H9 (cell line): ENCODE measurements at regions not wholly inside any gene's neighbourhood (a gene's known extent, or its start where the extent isn't known, plus 50 kb on each side); places are given as distances from the start of the nearest gene placed in this dataset.
A peak's percentile ranks its signal among the peaks of the same experiment; 100 is the strongest.

Experiments
- DNase-seq: peaks from one replicate; pipeline ENCODE4 v3.0.0-alpha.2; 2017
- H2AFZ ChIP-seq: one replicate; pipeline ENCODE4 v1.6.1; 2013; ENCODE audit warnings: mild to moderate bottlenecking, low read length, control low read depth, moderate library complexity
- H2AK5ac ChIP-seq: 2 replicates; pipeline ENCODE4 v1.6.1; 2013; ENCODE audit warnings: low read length, control low read depth, mixed read lengths; ENCODE audit not compliant: insufficient read length
- H2BK120ac ChIP-seq: one replicate; pipeline ENCODE4 v1.6.1; 2013; ENCODE audit warnings: low read depth, mild to moderate bottlenecking, low read length, control low read depth, inconsistent platforms; ENCODE audit not compliant: poor library complexity, severe bottlenecking
- H2BK12ac ChIP-seq: 2 replicates; pipeline ENCODE4 v1.6.1; 2013; ENCODE audit warnings: low read length, control low read depth, mixed read lengths, low read depth; ENCODE audit not compliant: insufficient read length
- H2BK15ac ChIP-seq: 2 replicates; pipeline ENCODE4 v1.6.1; 2013; ENCODE audit warnings: low read depth, low read length, control low read depth
- H2BK20ac ChIP-seq: one replicate; pipeline ENCODE4 v1.6.1; 2013; ENCODE audit warnings: low read depth, mild to moderate bottlenecking, low read length, control low read depth, inconsistent platforms; ENCODE audit not compliant: poor library complexity, severe bottlenecking
- H2BK5ac ChIP-seq: 2 replicates; pipeline ENCODE4 v1.6.1; 2013; ENCODE audit warnings: low read length, control low read depth, mixed read lengths; ENCODE audit not compliant: insufficient read length
- H3K14ac ChIP-seq: 2 replicates; pipeline ENCODE4 v1.6.1; 2013; ENCODE audit warnings: low read length, control low read depth; ENCODE audit not compliant: insufficient read depth
- H3K18ac ChIP-seq: 2 replicates; pipeline ENCODE4 v1.6.1; 2013; ENCODE audit warnings: low read depth, mild to moderate bottlenecking, mixed read lengths, low read length, control low read depth; ENCODE audit not compliant: insufficient read length
- H3K23ac ChIP-seq: 2 replicates; pipeline ENCODE4 v1.6.1; 2013; ENCODE audit warnings: low read length, control low read depth, mixed read lengths, low read depth; ENCODE audit not compliant: insufficient read length
- H3K23me2 ChIP-seq: 2 replicates; pipeline ENCODE4 v1.6.1; 2013; ENCODE audit warnings: low read depth, mild to moderate bottlenecking, mixed read lengths, low read length, control low read depth; ENCODE audit not compliant: insufficient read length, poor library complexity, severe bottlenecking
- H3K27ac ChIP-seq: 2 replicates; pipeline ENCODE4 v1.5.1; 2013; ENCODE audit warnings: low read length, control low read depth, mixed read lengths, low read depth; ENCODE audit not compliant: insufficient read length
- H3K27me3 ChIP-seq: 2 replicates; pipeline ENCODE4 v1.6.1; 2013; ENCODE audit warnings: low read length, control low read depth, inconsistent platforms; ENCODE audit not compliant: insufficient read depth
- H3K4ac ChIP-seq: 2 replicates; pipeline ENCODE4 v1.6.1; 2013; ENCODE audit warnings: low read depth, mild to moderate bottlenecking, control low read depth, inconsistent platforms, low read length, moderate library complexity
- H3K4me1 ChIP-seq: 2 replicates; pipeline ENCODE4 v1.6.1; 2013; ENCODE audit warnings: low read length, control low read depth, inconsistent platforms; ENCODE audit not compliant: insufficient read depth
- H3K4me2 ChIP-seq: 2 replicates; pipeline ENCODE4 v1.6.1; 2013; ENCODE audit warnings: low read length, control low read depth, mixed read lengths; ENCODE audit not compliant: insufficient read length, insufficient read depth
- H3K56ac ChIP-seq: 2 replicates; pipeline ENCODE4 v1.6.1; 2013; ENCODE audit warnings: low read depth, mild to moderate bottlenecking, mixed read lengths, low read length, control low read depth; ENCODE audit not compliant: insufficient read length
- H3K79me1 ChIP-seq: 2 replicates; pipeline ENCODE4 v1.6.1; 2013; ENCODE audit warnings: low read depth, mild to moderate bottlenecking, moderate library complexity, low read length, control low read depth, inconsistent platforms; ENCODE audit not compliant: insufficient read depth, poor library complexity, severe bottlenecking
- H3K79me2 ChIP-seq: 2 replicates; pipeline ENCODE4 v1.6.1; 2013; ENCODE audit warnings: low read length, control low read depth, inconsistent platforms; ENCODE audit not compliant: insufficient read depth
- H3K9ac ChIP-seq: 2 replicates; pipeline ENCODE4 v1.6.1; 2013; ENCODE audit warnings: low read length, control low read depth, mixed read lengths; ENCODE audit not compliant: insufficient read length; ENCODE audit errors: extremely low read depth
- H3K9me3 ChIP-seq: one replicate; pipeline ENCODE4 v1.6.1; 2013; ENCODE audit warnings: low read depth, low read length, inconsistent platforms; ENCODE audit not compliant: control insufficient read depth
- H3T11ph ChIP-seq: one replicate; pipeline ENCODE4 v1.6.1; 2013; ENCODE audit warnings: mild to moderate bottlenecking, low read length, control low read depth, inconsistent platforms
- H4K20me1 ChIP-seq: one replicate; pipeline ENCODE4 v1.6.1; 2013; ENCODE audit not compliant: control insufficient read depth, insufficient read length, insufficient read depth
- H4K5ac ChIP-seq: 2 replicates; pipeline ENCODE4 v1.6.1; 2013; ENCODE audit warnings: low read depth, mild to moderate bottlenecking, mixed read lengths, low read length, control low read depth; ENCODE audit not compliant: insufficient read length
- H4K8ac ChIP-seq: replicated peaks from 2 replicates; pipeline ENCODE4 v1.6.1; 2013; ENCODE audit warnings: low read length, control low read depth, mixed read lengths, low read depth; ENCODE audit not compliant: insufficient read length
- H4K91ac ChIP-seq: 2 replicates; pipeline ENCODE4 v1.6.1; 2013; ENCODE audit warnings: low read depth, mild to moderate bottlenecking, moderate library complexity, mixed read lengths, low read length, control low read depth; ENCODE audit not compliant: insufficient read length
- H3K27ac Mint-ChIP-seq, 3 experiments: 2 replicates in 2 of 3; 3 replicates in 1 of 3; pipeline ENCODE4 v1.8.0; 2020 to 2021; ENCODE audit warnings: mixed read lengths in 3 of 3, mild to moderate bottlenecking in 1 of 3, moderate library complexity in 1 of 3
- H3K27me3 Mint-ChIP-seq: 2 replicates; pipeline ENCODE4 v1.8.0; 2021; ENCODE audit warnings: low read depth, mild to moderate bottlenecking, moderate library complexity, mixed read lengths
- H3K36me3 Mint-ChIP-seq, 3 experiments: 2 replicates in 2 of 3; 3 replicates in 1 of 3; pipeline ENCODE4 v1.8.0; 2020 to 2021; ENCODE audit warnings: low read depth in 3 of 3, mixed read lengths in 3 of 3; ENCODE audit not compliant: insufficient read depth in 1 of 3
- H3K4me1 Mint-ChIP-seq, 2 experiments: 2 replicates each; pipeline ENCODE4 v1.8.0; 2020; ENCODE audit warnings: mixed read lengths in 2 of 2
- H3K4me3 Mint-ChIP-seq, 2 experiments: 2 replicates in 1 of 2; 3 replicates in 1 of 2; pipeline ENCODE4 v1.8.0; 2020 to 2021; ENCODE audit warnings: mild to moderate bottlenecking in 2 of 2, mixed read lengths in 2 of 2, moderate library complexity in 1 of 2
- H3K9me3 Mint-ChIP-seq, 2 experiments: 2 replicates in 1 of 2; 3 replicates in 1 of 2; pipeline ENCODE4 v1.8.0; 2020; ENCODE audit warnings: mild to moderate bottlenecking in 2 of 2, mixed read lengths in 2 of 2, moderate library complexity in 1 of 2
- WGBS: extraction: QIAGEN DNeasy Blood & Tissue Kit; methylation state at CpG from one replicate; pipeline ENCODE4 v1.1.7; 2013; ENCODE audit warnings: missing lambda C conversion rate, low lambda C conversion rate, mixed read lengths; ENCODE audit not compliant: insufficient read length; ENCODE audit errors: extremely low coverage; 5-methylcytosine and 5-hydroxymethylcytosine counted together
- TF ChIP-seq, protein P1 (sequence below): fragments of 200-600 bp; sonication (generic); conservative IDR thresholded peaks from 3 replicates; pipeline ENCODE4 v1.8.0; 2021; ENCODE audit warnings: antibody characterized with exemption, mild to moderate bottlenecking

DNA sequence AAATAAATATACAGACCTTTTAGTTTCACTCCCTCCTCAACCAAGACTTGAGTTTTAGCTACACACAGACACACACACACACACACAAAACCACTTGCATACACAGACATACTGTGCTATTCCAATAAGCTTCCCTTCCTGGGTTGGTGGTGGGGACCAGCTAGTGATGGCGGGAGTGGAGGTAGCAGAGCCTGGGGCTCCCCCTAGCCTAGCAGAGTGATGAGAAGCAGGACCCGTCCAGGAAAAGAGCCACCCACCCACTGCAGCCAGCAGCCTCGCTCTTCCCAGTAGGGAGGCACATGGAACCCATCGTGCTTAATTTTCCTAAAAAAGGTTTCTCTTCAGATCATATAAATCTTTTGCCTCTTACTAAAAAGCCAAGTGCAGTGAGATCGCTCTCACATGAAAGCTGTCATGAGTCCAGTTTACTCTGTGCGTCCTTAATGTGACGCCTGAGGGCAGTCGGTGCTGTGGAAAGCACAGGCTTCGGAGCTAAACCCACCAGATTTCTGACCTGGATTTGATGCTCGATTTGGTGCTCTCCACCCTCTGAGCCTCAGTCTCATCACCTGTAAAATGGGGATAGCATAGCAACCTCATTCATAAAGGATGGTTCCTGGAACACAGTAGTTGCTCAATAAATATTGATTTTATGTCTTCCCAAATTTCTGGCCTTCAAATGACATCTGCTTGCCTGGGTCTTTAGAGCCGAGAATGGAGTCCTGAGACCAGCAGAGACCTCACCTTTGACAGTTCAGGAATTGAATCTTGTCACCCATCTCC is 60.1 kb upstream of the YWHAQ start:
- Histone ChIP-seq H3K27me3 (no peaks in the 10 kb centered on the region), H2BK20ac (no peak overlapping the region), H2BK15ac (no peak overlapping the region), H3K9ac (no peak overlapping the region), H2BK5ac (no peak overlapping the region), H4K20me1 (no peaks in the 10 kb centered on the region), H4K91ac (no peak overlapping the region), H4K5ac (no peak overlapping the region), H3K79me2 (no peaks in the 10 kb centered on the region), H3K56ac (no peak overlapping the region), H3K18ac (no peak overlapping the region), H3K4ac (no peak overlapping the region), H3K9me3 (no peaks in the 10 kb centered on the region), H2AFZ (no peak overlapping the region), H3K27ac (no peak overlapping the region), H2BK120ac (no peak overlapping the region), H4K8ac (no peak overlapping the region), H2AK5ac (no peak overlapping the region), H2BK12ac (no peak overlapping the region), H3K4me1 (peaks cover 10% of the 10 kb centered on the region; the same call in 1 of the 2 replicates), H3K23me2 (no peaks in the 10 kb centered on the region), H3K23ac (no peak overlapping the region), H3K4me2 (no peak overlapping the region), H3K14ac (no peak overlapping the region), H3T11ph (no peak overlapping the region), H3K79me1 (no peaks in the 10 kb centered on the region)
- Mint-ChIP-seq H3K4me1 (peaks cover 22 to 27% of the 10 kb centered on the region in 2 experiments), H3K36me3 (no peaks in the 10 kb centered on the region), H3K4me3 (no peak overlapping the region), H3K27ac (peak overlapping the region in 1 of 3 experiments; percentile 23; a peak in 2 of 7 replicates), H3K9me3 (no peaks in the 10 kb centered on the region), H3K27me3 (peaks cover 1% of the 10 kb centered on the region)
- WGBS = no CpG with 5 or more reads among the region's 11 CpGs
- TF ChIP-seq, protein P1, sequence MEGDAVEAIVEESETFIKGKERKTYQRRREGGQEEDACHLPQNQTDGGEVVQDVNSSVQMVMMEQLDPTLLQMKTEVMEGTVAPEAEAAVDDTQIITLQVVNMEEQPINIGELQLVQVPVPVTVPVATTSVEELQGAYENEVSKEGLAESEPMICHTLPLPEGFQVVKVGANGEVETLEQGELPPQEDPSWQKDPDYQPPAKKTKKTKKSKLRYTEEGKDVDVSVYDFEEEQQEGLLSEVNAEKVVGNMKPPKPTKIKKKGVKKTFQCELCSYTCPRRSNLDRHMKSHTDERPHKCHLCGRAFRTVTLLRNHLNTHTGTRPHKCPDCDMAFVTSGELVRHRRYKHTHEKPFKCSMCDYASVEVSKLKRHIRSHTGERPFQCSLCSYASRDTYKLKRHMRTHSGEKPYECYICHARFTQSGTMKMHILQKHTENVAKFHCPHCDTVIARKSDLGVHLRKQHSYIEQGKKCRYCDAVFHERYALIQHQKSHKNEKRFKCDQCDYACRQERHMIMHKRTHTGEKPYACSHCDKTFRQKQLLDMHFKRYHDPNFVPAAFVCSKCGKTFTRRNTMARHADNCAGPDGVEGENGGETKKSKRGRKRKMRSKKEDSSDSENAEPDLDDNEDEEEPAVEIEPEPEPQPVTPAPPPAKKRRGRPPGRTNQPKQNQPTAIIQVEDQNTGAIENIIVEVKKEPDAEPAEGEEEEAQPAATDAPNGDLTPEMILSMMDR = peak; percentile 22; the same call in 1 of the 3 replicates
- no peak for DNase-seq
